KOPT-K1 (cell line): ENCODE measurements at regions not wholly inside any gene's neighbourhood (a gene's known extent, or its start where the extent isn't known, plus 50 kb on each side); places are given as distances from the start of the nearest gene placed in this dataset.
"Not testable (repeated sequence)": the region's sequence is repeated elsewhere in the genome, so short reads cannot be mapped to it uniquely, and the experiment has no call there.

Source experiments
- H3K27ac ChIP-seq: fragments of 200-600 bp; sonication (generic); 2 replicates; pipeline ENCODE4 v1.5.1; 2016; ENCODE audit warnings: antibody characterized with exemption, mild to moderate bottlenecking, low read depth, low read length; ENCODE audit not compliant: poor library complexity, severe bottlenecking
- H3K36me3 ChIP-seq: fragments of 200-600 bp; sonication (generic); 2 replicates; pipeline ENCODE4 v1.5.1; 2017; ENCODE audit warnings: antibody characterized with exemption, mild to moderate bottlenecking, low read length, moderate library complexity; ENCODE audit not compliant: insufficient read depth
- H3K9me3 ChIP-seq: fragments of 200-600 bp; sonication (generic); 2 replicates; pipeline ENCODE4 v1.5.1; 2017; ENCODE audit warnings: antibody characterized with exemption, low read length, mild to moderate bottlenecking; ENCODE audit not compliant: insufficient read depth, poor library complexity, severe bottlenecking

DNA sequence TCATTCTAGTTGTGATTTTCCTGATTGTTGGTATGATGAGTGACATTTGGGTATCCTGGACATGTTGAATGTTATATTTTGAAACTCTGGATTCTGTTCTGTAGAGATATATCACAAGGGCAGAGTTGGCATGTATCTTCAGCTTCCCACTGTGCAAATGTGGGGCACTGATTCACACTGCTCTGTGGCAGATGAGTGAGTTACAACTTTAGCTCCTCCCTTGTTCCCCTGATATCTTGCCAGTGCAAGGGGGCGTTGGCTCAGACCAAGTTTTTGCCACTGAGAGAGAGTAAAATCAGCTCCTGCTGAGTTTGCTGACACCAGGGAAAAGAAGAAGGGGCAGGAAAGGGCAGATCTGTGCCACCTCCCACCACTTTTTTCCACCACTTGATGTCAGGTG lies 199.6 kb upstream of the MMADHC start:
- H3K27ac ChIP-seq = no peak overlapping the region
- H3K9me3 ChIP-seq = no peaks in the 10 kb centered on the region
- no peaks in the 10 kb centered on the region for H3K36me3 ChIP-seq

DNA sequence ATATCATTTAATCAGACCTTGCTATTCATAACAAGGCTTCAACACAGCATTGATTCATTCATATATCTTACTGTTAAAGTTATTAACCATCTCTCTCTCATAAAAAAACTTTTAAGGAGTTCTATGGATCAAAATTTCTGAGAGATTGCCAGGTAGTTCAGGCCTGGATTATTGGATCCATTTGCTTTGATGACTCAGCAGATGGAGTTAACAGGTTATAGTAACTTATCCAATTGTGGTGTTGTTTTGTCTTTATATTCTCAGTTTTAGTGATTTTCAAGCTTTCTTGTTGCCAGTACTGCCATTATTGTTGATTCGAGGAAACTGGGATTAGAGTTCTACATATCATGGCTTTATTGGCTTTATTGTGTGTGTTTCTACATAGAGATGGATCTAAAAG lies 195.7 kb upstream of the MMADHC start:
- H3K27ac ChIP-seq = no peak overlapping the region
- no peaks in the 10 kb centered on the region for H3K9me3 ChIP-seq
- no peaks in the 10 kb centered on the region for H3K36me3 ChIP-seq

DNA sequence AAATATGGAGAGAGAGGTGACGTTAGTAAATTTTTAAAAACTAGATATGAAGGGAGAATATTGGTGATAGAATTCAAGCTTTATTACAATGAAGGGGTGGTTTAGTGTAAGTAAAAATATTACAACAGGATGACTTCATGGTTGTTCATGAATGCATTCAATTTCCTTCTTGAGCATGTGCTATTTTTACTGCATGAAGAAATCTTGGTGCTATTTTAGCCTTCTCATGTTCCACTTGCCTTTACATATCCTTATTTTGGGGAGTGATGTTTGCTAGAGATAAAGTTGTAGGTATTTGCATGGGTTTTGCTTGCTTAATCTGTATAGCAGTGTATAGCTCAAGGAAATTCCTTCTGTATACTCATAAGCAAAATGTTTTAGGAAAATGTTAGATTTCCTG lies 195.0 kb upstream of the MMADHC start:
- no peaks in the 10 kb centered on the region for H3K9me3 ChIP-seq
- H3K27ac ChIP-seq = no peak overlapping the region
- no peaks in the 10 kb centered on the region for H3K36me3 ChIP-seq

DNA sequence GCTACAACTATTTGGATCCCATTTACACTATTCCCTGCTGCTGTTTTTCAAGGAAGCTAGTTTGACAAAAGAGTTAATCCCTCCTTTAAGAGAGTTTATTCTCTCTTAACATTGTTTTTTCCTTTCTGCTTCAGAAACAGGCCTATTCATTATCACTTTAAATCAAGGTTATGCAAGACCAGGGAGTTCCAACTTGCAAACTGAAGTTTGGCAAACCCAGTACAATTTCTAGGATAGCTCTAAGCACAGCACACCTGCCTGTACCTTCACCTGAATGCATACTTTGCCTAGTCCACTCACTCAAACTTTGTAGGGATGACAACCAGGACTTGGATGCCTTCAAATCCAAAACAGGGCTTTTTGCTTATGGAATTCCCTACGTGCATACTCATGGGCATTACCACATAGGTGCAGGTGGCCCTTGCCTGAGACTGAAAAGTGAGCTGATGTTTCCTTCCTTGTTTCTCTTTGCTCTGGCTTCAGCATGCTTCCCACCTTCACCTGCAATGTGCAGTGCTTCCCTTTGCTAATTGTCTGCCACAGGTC lies 193.8 kb upstream of the MMADHC start:
- no peaks in the 10 kb centered on the region for H3K36me3 ChIP-seq
- H3K9me3 ChIP-seq = no peaks in the 10 kb centered on the region
- no peak overlapping the region for H3K27ac ChIP-seq

DNA sequence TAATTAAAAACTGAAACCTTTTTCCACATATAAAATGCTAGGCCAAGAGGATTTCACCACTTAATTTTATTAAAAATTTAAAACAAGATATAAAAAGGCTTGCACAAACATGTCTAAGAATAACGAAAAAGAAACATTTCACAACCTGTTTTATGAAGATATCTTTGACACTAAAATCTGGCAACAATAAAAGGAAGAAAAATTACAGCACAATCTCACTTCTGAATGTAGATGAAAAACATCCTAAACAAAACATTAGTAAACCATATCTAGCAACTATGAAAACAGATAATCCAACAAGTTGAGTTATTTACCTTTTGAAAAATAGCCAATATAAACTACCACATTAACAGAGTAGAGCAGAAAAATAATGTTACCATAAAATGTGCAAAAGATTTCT lies 185.4 kb upstream of the MMADHC start:
- Histone ChIP-seq H3K27ac (no peak overlapping the region), H3K9me3 (no peaks in the 10 kb centered on the region), H3K36me3 (no peaks in the 10 kb centered on the region)

DNA sequence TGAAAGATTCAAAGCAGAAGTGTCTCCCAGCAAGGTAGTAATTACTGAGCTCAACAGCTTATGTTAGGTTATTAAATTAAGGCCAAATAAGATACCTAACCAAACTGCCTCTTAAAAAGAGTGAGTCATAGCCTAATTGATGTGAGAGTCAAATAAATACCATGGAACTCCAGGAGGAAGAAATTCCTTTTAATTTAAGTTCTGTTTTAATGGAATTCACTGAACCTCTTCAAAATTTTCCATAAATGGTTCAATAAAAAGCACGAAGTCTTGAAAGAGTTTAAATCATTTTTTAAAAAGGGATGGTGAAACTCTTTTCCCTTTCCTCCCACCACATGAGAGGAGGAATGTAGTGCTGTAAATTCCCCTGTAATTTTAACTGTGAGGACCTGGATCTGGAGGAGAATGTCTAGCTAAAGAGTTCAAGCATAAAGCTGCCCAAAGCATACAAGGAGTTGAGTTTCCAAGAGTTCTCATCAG lies 180.8 kb upstream of the MMADHC start:
- H3K27ac ChIP-seq = no peak overlapping the region

DNA sequence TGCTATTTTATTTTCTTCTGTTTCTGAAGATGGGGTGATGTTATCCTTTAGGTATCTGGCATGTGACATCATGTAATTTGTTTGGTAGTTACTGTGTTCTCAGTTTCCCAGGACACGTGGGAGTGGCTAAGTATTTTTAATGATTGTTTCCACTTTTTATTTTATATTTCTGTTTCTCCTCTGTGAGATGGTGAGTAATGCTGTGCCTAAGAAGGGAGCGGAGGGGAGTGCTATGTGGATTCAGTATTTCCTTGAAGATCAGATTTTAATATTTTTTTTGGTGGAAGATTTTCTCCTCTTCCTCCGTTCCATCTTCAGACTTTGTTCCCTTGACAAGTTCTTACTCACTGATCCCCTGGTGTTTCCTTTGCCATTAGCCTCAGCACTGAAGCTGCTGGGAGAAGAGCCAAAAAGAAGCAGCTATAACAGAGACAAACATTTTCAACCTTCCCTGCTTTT lies 180.0 kb upstream of the MMADHC start:
- no peak overlapping the region for H3K27ac ChIP-seq

More for the DNA sequence above, 180.8 kb upstream of the MMADHC start:
- H3K9me3 ChIP-seq = no peaks in the 10 kb centered on the region
- H3K36me3 ChIP-seq = no peaks in the 10 kb centered on the region

DNA sequence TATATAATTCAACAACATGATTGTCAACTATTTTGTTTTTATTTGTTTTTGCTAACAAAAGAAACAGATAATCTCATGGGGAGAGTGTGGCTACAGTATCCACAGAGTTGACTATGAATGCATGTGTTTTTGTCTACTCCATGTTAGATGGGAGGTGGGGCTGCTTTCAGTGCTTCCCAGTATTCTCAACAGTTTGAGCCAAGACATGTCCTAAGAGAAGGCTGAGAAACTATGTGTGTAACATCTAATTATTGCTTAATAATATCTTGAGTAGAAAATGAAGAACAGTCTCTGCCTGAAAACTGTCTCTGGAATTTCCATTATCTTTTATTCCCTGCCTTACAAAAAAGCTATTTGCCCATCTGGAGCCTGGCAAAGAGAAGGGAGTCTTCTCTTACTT lies 178.8 kb upstream of the MMADHC start:
- no peaks in the 10 kb centered on the region for H3K36me3 ChIP-seq
- no peaks in the 10 kb centered on the region for H3K9me3 ChIP-seq
- no peak overlapping the region for H3K27ac ChIP-seq

More for the DNA sequence above, 180.0 kb upstream of the MMADHC start:
- Histone ChIP-seq H3K9me3 (no peaks in the 10 kb centered on the region), H3K36me3 (no peaks in the 10 kb centered on the region)

DNA sequence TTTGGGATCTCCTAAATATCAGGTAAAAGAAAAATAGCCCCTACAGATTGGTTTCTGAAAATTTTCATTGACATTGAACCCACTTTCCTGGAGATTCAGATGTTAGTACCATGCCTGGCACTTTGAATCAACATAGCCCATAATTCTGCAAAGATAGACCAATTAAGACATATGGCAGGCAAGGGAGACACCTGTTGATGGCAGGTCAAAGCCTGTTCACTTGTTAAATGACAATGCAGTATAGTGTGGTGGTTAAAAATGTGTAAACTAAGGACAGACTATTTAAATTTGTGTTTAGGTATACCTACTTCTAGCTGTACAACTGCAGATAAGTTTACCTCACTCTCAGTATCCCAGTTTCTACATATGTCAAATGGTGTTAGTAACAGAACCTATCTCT lies 178.1 kb upstream of the MMADHC start:
- Histone ChIP-seq H3K36me3 (no peaks in the 10 kb centered on the region), H3K27ac (no peak overlapping the region), H3K9me3 (no peaks in the 10 kb centered on the region)

DNA sequence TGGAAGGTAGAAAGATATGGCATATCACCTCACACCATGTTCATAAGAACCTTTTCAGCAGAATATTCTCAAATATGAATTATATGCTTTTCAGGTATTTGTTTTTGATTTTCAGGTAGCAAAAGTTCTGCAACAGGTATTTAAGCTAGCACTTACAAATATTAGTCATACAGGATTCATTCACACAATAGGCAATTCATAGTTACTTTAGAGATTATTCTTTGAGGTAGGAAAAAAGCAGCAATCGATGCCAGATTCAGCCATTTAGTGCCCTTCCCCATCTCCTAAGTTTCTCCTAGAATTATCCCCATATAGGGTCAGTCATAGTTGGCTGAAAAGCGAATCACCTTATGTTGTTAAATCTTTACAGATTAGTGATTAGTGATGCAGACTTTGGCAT lies 177.4 kb upstream of the MMADHC start:
- Histone ChIP-seq H3K36me3 (no peaks in the 10 kb centered on the region), H3K27ac (no peak overlapping the region)

DNA sequence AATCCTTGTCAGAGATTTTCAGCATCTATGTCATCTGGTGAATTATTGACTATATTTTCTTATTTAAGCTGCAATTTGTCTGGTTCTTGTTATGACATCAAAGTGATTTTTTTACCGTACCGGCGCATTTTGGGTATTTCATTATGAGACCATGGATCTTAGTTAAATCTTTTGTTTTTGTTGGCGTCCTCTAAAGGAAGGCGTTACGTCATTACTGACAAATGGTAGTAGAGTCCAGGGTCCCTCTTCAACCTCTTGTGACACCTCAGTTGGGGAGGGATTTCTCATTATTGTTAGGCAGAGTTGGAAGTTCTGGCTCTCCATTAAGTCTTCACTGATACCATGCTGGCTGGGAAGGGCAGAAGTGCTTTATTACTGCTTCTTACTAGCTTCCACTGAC lies 175.8 kb upstream of the MMADHC start:
- no peak overlapping the region for H3K27ac ChIP-seq
- no peaks in the 10 kb centered on the region for H3K9me3 ChIP-seq
- H3K36me3 ChIP-seq = no peaks in the 10 kb centered on the region

More for the DNA sequence above, 177.4 kb upstream of the MMADHC start:
- no peaks in the 10 kb centered on the region for H3K9me3 ChIP-seq

DNA sequence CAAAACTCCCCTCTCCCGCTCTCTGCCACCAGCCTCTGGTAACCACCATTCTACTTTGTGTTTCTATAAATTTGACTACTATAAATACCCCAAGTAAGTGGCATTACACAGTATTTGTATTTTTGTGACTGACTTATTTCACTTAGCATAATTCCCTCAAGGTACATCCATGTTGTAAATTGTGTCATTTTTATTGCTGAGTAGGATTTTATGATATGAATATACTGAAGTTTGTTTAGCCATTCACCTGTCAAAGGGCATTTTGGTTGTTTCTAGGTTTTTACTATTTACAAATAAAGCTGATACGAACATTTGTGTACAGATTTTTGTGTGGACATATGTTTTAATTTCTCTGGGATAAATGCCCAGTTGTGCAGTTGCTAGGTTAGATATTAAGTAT lies 174.0 kb upstream of the MMADHC start:
- no peaks in the 10 kb centered on the region for H3K9me3 ChIP-seq
- H3K27ac ChIP-seq = no peak overlapping the region
- no peaks in the 10 kb centered on the region for H3K36me3 ChIP-seq

DNA sequence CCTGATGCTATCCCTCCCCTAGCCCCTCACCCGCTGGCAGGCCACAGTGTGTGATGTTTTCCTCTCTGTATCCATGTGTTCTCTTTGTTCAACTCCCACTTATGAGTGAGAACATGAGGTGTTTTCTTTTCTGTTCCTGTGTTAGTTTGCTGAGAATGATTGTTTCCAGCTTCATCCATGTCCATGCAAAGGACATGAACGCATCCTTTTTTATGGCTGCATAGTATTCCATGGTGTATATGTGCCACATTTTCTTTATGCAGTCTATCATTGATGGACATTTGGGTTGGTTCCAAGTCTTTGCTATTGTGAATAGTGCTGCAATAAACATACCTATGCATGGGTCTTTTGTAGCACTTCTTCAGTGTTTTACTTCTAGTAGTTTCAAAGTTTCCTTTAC lies 171.8 kb upstream of the MMADHC start:
- not testable (repeated sequence) for H3K36me3 ChIP-seq, H3K9me3 ChIP-seq, H3K27ac ChIP-seq

DNA sequence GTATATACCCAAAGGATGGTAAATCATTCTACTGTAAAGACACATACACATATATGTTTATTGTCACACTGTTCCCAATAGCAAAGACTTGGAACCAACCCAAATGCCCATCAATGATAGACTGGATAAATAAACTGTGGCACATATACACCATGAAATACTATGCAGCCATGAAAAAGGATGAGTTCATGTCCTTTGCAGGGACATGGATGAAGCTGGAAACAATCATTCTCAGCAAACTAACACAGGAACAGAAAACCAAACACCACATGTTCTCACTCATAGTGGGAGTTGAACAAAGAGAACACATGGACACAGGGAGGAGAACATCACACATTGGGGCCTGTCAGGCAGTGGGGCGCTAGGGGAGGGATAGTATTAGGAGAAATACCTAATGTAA lies 167.1 kb upstream of the MMADHC start:
- not testable (repeated sequence) for H3K27ac ChIP-seq, H3K9me3 ChIP-seq, H3K36me3 ChIP-seq

DNA sequence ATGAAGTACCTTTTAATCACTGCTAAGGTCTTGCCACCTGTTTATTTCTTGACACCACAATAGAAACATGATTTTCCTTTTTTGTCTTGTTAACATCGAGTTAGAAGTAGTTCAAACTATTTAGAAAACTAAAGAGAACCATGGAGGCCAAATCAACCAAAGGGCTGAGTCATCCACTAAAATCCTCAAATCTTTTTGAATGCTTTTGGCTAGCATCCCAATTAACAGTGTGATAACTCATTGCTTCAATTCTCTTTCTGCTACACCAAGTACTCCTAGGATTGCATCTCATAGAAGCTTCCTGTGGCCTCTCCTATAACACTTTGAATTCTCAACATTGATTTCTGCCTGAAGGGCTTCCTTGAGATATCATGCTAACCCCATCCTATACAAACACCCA lies 159.9 kb upstream of the MMADHC start:
- Histone ChIP-seq H3K9me3 (no peaks in the 10 kb centered on the region), H3K27ac (no peak overlapping the region), H3K36me3 (no peaks in the 10 kb centered on the region)

DNA sequence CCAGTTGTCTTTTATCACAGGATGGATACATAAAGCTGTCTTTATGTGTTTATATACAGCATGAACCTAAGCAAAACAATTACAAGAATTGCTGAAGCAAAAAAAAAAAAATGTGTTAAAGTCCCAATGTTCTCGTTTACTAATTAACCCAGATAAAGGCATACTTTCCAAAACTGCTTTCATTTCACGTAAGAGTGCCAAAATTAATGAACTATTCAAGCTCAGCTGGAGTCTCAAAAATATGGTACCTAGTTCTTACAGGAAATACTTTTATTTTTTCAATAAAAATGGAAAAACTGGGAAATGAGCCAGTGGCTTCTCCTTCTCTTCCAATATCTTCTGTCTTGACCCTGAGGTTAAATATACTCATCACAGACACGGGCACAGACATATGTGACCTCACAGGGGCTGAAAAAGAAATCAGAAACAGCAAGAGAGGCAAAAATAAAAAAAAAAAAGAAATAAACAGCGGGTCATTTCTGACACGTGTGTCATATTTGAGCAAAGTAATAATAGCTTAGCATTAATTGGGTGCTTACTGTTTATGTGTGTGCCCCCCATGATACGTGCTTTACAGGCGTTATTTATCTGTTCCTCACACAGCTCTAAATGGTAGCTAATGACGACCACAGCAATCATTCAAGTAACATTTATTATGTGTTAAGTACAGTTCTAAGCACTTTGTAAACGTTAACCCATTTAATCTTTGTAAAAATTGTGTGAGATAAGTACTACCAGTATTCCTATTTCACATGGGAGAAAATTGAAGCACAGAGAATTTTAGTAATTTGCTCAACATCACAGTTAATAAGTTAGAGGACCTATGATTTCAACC lies 158.0 kb upstream of the MMADHC start:
- H3K36me3 ChIP-seq = no peaks in the 10 kb centered on the region
- no peak overlapping the region for H3K27ac ChIP-seq
- H3K9me3 ChIP-seq = no peaks in the 10 kb centered on the region
